Upper lobe of left lung (tissue), 6 donors: ENCODE measurements at regions not wholly inside any gene's neighbourhood (a gene's known extent, or its start where the extent isn't known, plus 50 kb on each side); places are given as distances from the start of the nearest gene placed in this dataset.

Source experiments
- ATAC-seq, 2 donors: fragments of 200-7000 bp; cut with Tn5 transposase; one replicate each; pipeline ENCODE4 v1.9.1; 2022; ENCODE audit warnings: mild to moderate bottlenecking in 2 of 2, moderate library complexity in 2 of 2; ENCODE audit not compliant: low FRiP score in 2 of 2
- DNase-seq, 2 donors: peaks; one replicate each; pipeline ENCODE4 v3.0.0-alpha.2; 2019 to 2020
- H3K27ac ChIP-seq, 4 donors: fragments of 200-600 bp; sonication (generic); one replicate each; pipeline ENCODE4 v1.5.1; 2016 to 2019
- H3K27me3 ChIP-seq, 4 donors: fragments of 200-600 bp; sonication (generic); one replicate each; pipeline ENCODE4 v1.5.1; 2017 to 2019
- H3K36me3 ChIP-seq, 4 donors: fragments of 200-600 bp; sonication (generic); one replicate each; pipeline ENCODE4 v1.5.1; 2016 to 2019
- H3K4me1 ChIP-seq, 4 donors: fragments of 200-600 bp; sonication (generic); one replicate each; pipeline ENCODE4 v1.5.1; 2018 to 2019
- H3K4me3 ChIP-seq, 4 donors: fragments of 200-600 bp; sonication (generic); one replicate each; pipeline ENCODE4 v1.5.1; 2017 to 2019; ENCODE audit warnings: mild to moderate bottlenecking in 2 of 4, moderate library complexity in 1 of 4
- H3K9me3 ChIP-seq, 4 donors: fragments of 200-600 bp; sonication (generic); one replicate each; pipeline ENCODE4 v1.5.1; 2018 to 2019
- CTCF ChIP-seq, 6 experiments: fragments of 450-650 bp in 4 of 6; fragments of 200-600 bp in 2 of 6; sonication (generic) in 2 of 6; IDR thresholded peaks; one replicate each; pipeline ENCODE4 v1.5.1; 2016 to 2019; ENCODE audit warnings: antibody characterized with exemption in 6 of 6
- EP300 ChIP-seq, 4 donors: sonication (generic); formaldehyde crosslinking; IDR thresholded peaks; one replicate each; pipeline ENCODE4 v1.5.1; 2017; ENCODE audit warnings: antibody characterized with exemption in 4 of 4, control low read depth in 2 of 4
- POLR2A ChIP-seq, 4 donors: fragments of 450-650 bp; IDR thresholded peaks; one replicate each; pipeline ENCODE4 v1.5.1; 2016 to 2017; ENCODE audit warnings: antibody characterized with exemption in 4 of 4, mild to moderate bottlenecking in 2 of 4
- POLR2AphosphoS5 ChIP-seq, 2 donors: sonication (generic); formaldehyde crosslinking; IDR thresholded peaks; one replicate each; pipeline ENCODE4 v1.5.1; 2017; ENCODE audit warnings: antibody characterized with exemption in 2 of 2
- WGBS, 2 donors: methylation state at CpG; one replicate each; pipeline ENCODE4 v1.1.5; 2017 to 2018; 5-methylcytosine and 5-hydroxymethylcytosine counted together
- donor health status: DM: no; HTN: no; CAD: no; lungs with moderate emphysema.
- donor health status: DM: no; HTN: yes; CAD: no; lungs with severe emphysema.

- no peaks in the 10 kb centered on the region for H3K9me3 ChIP-seq
- 68 to 69% methylated on average over 10 of the region's 10 CpGs for WGBS, 2 donors
- H3K4me1 ChIP-seq, result no peaks in the 10 kb centered on the region
- H3K27me3 ChIP-seq, result no peaks in the 10 kb centered on the region
- no peak overlapping the region for H3K27ac ChIP-seq
- ATAC-seq, result no peak
- no peak for DNase-seq
- no peaks in the 10 kb centered on the region for H3K36me3 ChIP-seq
- H3K4me3 ChIP-seq, result no peak overlapping the region
- TF ChIP-seq EP300 (IDR thresholded peaks at IDR 0.05), result no peak
- no peak for TF ChIP-seq CTCF (IDR thresholded peaks at IDR 0.05)
- TF ChIP-seq POLR2A (IDR thresholded peaks at IDR 0.05), result no peak
- no peak for TF ChIP-seq POLR2AphosphoS5 (IDR thresholded peaks at IDR 0.05)
Measured at GRCh38 chr2:7721413-7721995, 804.3 kb downstream of the RNF144A start.

DNA sequence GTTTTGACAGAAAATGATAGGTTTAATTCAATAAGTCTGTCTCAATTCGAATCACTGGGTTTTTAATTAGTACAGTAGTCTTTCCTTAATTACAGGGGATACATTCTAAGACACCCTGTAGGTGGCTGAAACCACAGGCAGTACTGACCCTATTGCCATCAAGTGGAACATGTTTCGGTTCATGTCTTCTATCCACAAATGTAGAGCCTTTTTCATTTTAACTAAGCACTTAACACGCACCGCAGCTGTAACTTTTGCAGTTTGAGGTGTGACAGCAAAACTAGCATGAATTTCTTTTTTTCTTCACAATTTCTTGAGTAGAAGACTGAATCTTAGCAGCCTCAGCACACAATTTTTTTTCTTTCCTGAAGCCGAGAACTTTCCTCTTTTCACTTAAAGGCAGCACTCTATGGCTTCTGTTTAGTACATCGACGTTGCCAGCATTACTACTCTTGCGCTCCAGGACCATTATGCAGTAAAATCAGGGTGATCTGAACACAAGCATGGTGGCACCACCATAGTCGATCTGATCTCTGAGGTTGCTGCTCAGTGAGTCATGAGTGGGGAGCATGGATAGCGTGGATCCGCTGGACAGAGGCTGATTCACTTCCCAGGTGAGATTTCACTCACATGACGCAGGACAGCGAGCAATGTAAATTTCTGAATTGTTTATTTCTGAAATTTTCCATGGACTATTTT is 805.1 kb downstream of the RNF144A start:
- no peak for ATAC-seq
- Histone ChIP-seq H3K4me1 (no peaks in the 10 kb centered on the region), H3K36me3 (no peaks in the 10 kb centered on the region), H3K27ac (no peak overlapping the region), H3K9me3 (no peaks in the 10 kb centered on the region), H3K27me3 (no peaks in the 10 kb centered on the region), H3K4me3 (no peak overlapping the region)
- TF ChIP-seq CTCF (IDR thresholded peaks at IDR 0.05), result no peak
- no peak for TF ChIP-seq POLR2A (IDR thresholded peaks at IDR 0.05)
- TF ChIP-seq POLR2AphosphoS5 (IDR thresholded peaks at IDR 0.05), result no peak
- no peak for TF ChIP-seq EP300 (IDR thresholded peaks at IDR 0.05)
- no peak for DNase-seq
- WGBS, 2 donors, result 87 to 92% methylated on average over 13 of the region's 13 CpGs

GRCh38 chr2:7724336-7724735 is 807.1 kb downstream of the RNF144A start:
- H3K27me3 ChIP-seq, result no peaks in the 10 kb centered on the region
- no peaks in the 10 kb centered on the region for H3K36me3 ChIP-seq
- no peak overlapping the region for H3K4me3 ChIP-seq
- ATAC-seq, result no peak
- no peaks in the 10 kb centered on the region for H3K4me1 ChIP-seq
- no peak for TF ChIP-seq POLR2AphosphoS5 (IDR thresholded peaks at IDR 0.05)
- TF ChIP-seq EP300 (IDR thresholded peaks at IDR 0.05), result no peak
- TF ChIP-seq CTCF (IDR thresholded peaks at IDR 0.05), result no peak
- no peak for TF ChIP-seq POLR2A (IDR thresholded peaks at IDR 0.05)
- 73 to 75% methylated on average over 5 of the region's 5 CpGs for WGBS, 2 donors
- H3K27ac ChIP-seq, result peak overlapping the region in 1 of 4 donors; percentile 6
- DNase-seq, result no peak
- H3K9me3 ChIP-seq, result no peaks in the 10 kb centered on the region

DNA sequence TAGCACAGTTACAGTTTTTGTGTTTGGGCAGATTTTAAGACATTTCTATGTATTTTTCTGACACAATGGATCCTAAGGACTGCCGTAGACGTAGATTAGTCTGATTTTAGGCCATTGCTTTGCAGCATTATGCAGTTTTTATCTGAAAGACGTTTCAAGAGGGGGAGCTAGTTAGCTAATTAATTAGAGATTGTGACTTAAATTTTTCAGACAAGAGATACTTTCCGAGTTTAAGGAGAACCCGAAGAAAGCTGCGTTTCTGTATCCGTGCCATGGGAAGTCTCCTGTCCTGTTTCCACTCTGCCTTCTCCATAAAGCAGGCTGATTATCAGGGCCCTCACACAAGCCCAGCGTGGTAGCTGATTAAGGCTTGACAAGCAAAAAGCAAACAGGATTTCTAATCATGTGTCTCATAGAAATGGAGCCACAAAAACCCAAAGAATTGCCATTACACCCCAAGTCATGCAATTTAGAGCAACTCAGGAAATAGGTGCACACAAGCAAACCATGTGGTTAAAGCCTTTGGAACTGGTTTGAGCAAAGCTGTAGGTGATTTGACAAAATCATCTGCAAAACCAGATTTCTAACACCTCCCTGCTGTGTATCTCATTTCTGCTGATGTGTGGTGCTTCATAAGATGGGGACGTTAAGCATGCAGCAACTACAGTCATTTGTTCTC is 808.1 kb downstream of the RNF144A start:
- no peaks in the 10 kb centered on the region for H3K9me3 ChIP-seq
- peak overlapping the region in 2 of 4 donors; percentile 9 to 13 for H3K4me3 ChIP-seq
- 32 to 49% methylated on average over 9 of the region's 9 CpGs for WGBS, 2 donors
- H3K27ac ChIP-seq, result peak overlapping the region in 2 of 4 donors; percentile 19 to 37
- TF ChIP-seq POLR2AphosphoS5 (IDR thresholded peaks at IDR 0.05) (no peak), POLR2A (IDR thresholded peaks at IDR 0.05) (peak in 1 of 4 donors; percentile 50)
- ATAC-seq (no peak), DNase-seq (no peak)
- H3K36me3 ChIP-seq, result no peaks in the 10 kb centered on the region
- H3K4me1 ChIP-seq, result no peaks in the 10 kb centered on the region
- H3K27me3 ChIP-seq, result no peaks in the 10 kb centered on the region

DNA sequence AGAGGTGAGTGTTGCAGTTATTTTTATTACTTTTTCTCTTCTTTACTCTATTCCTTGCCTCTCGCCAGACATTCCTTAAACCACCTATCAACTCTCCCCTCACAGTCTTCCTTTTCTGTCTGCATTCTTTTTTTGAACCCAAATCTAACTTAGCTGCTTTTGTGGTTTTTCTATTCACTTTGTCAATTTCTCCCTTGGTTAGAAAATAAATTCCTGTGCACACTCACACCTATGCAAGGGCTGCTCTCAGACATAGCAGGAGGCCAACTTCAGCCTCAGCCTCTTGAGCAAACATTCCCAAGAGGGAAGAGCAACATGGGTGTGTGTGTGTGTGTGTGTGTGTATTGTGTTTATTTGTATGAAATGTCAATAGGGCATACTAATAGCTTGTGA is 808.6 kb downstream of the RNF144A start:
- Histone ChIP-seq H3K36me3 (no peaks in the 10 kb centered on the region), H3K4me3 (peak overlapping the region in 2 of 4 donors; percentile 9 to 13), H3K4me1 (no peaks in the 10 kb centered on the region), H3K9me3 (no peaks in the 10 kb centered on the region), H3K27ac (peak overlapping the region in 1 of 4 donors; percentile 37), H3K27me3 (no peaks in the 10 kb centered on the region)
- ATAC-seq (no peak), DNase-seq (no peak)
- TF ChIP-seq CTCF (IDR thresholded peaks at IDR 0.05) (no peak), POLR2A (IDR thresholded peaks at IDR 0.05) (no peak), EP300 (IDR thresholded peaks at IDR 0.05) (no peak), POLR2AphosphoS5 (IDR thresholded peaks at IDR 0.05) (no peak)
- WGBS, 2 donors, result 85 to 88% methylated on average over 1 of the region's 1 CpG
